Psoas muscle (tissue), 7 donors: ENCODE measurements at regions not wholly inside any gene's neighbourhood (a gene's known extent, or its start where the extent isn't known, plus 50 kb on each side); places are given as distances from the start of the nearest gene placed in this dataset.

ENCODE experiments used
- ATAC-seq, 4 donors: fragments of 200-7000 bp; cut with Tn5 transposase; one replicate each; pipeline ENCODE4 v1.9.1; 2020; ENCODE audit warnings: moderate library complexity in 3 of 4, mild to moderate bottlenecking in 2 of 4
- DNase-seq, 2 donors: peaks; one replicate each; pipeline ENCODE4 v3.0.0-alpha.2; 2020
- H3K27ac ChIP-seq: fragments of 200-600 bp; one replicate; pipeline ENCODE4 v1.8.0; 2022
- H3K27me3 ChIP-seq, 3 donors: fragments of 200-600 bp in 1 of 3; one replicate each; pipeline versions ENCODE4 v1.6.1 to v1.8.0; 2013 to 2022; ENCODE audit warnings: low read length in 2 of 3, mild to moderate bottlenecking in 2 of 3, moderate library complexity in 1 of 3; ENCODE audit not compliant: insufficient read depth in 3 of 3
- H3K36me3 ChIP-seq, 2 donors: fragments of 200-600 bp in 1 of 2; one replicate each; pipeline versions ENCODE4 v1.6.1 to v1.8.0; 2013 to 2022; ENCODE audit warnings: low read depth in 1 of 2, mild to moderate bottlenecking in 1 of 2, moderate library complexity in 1 of 2; ENCODE audit not compliant: insufficient read depth in 1 of 2
- H3K4me1 ChIP-seq: fragments of 200-600 bp; one replicate; pipeline ENCODE4 v1.8.0; 2022
- H3K4me3 ChIP-seq: fragments of 200-600 bp; one replicate; pipeline ENCODE4 v1.8.0; 2022; ENCODE audit warnings: mild to moderate bottlenecking
- H3K9me3 ChIP-seq: fragments of 200-600 bp; one replicate; pipeline ENCODE4 v1.8.0; 2022
- CTCF ChIP-seq: fragments of 200-600 bp; IDR thresholded peaks from one replicate; pipeline ENCODE4 v1.8.0; 2022; ENCODE audit warnings: antibody characterized with exemption
- WGBS, 3 donors: extraction: QIAGEN DNeasy Blood & Tissue Kit; methylation state at CpG; one replicate each; pipeline versions ENCODE4 v1.1.6 to v1.1.7; 2013; 5-methylcytosine and 5-hydroxymethylcytosine counted together
- intact Hi-C, 2 donors: fragments of 100-400 bp; cut with DNase I; formaldehyde crosslinking; loops; one replicate each; pipeline versions ENCODE4 v1.11.0 to v1.14.2; 2022
- donor health status: healthy with polysubstance abuse.
- donor health status: DM: no; HTN: no; CAD: no; lungs with moderate emphysema.
- donor health status: Bipolar disorder and iron deficiency.
- donor health status: healthy.
- donor health status: DM: yes; HTN: yes; CAD: no.
- donor health status: DM: no; HTN: no; CAD: no.
- donor health status: DM: yes; HTN: yes; CAD: no.

DNA sequence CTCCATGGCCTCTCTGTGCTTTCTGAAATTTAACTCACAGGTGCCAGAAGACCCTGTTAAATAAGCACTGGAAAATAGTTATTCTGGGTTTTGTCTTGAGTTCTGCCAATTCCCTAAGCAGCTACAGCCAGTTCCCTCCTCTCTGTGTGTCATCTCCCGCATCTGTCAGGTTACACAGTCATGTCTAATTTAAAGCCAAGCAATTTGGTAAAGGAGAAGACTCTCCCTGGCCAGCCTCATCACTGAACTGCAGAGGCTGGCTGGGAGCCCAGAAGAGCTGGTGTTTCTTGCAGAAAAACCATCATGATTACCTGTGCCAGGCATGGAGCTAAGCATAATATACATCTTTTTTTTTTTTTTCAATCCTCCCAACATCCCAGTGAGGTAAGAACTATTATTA is 141.3 kb upstream of the ZNF366 start:
- peak; percentile 17 to 55 for DNase-seq
- intact Hi-C loops = no loop called here
- Histone ChIP-seq H3K36me3 (no peaks in the 10 kb centered on the region), H3K4me3 (no peak overlapping the region), H3K4me1 (peaks cover 9% of the 10 kb centered on the region), H3K27ac (peak overlapping the region; percentile 48), H3K27me3 (no peaks in the 10 kb centered on the region), H3K9me3 (no peaks in the 10 kb centered on the region)
- 12 to 44% (median 16%) methylated on average over 1 of the region's 1 CpG for WGBS, 3 donors
- ATAC-seq = peak; percentile 86 to 94 (median 90)
- TF ChIP-seq CTCF = no peak

DNA sequence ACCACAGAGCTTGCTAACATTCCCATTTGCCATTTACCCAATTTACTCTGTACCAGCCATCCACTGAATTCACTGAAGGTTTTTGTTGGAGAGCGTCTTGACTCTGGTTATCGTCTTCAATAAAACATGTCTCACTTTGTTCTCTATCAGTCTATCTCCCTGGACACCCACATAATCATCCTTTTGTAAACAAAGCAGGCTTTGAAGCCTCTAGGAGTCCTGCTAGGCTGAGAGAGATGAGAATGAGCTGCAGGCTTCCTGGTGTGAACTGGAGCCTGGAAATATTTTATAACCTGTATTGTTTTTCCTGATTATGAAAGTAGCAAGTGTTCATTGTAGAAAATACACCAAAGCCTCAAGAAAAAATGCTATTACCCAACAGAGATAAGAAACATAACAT is 140.6 kb upstream of the ZNF366 start:
- Histone ChIP-seq H3K27ac (peak overlapping the region; percentile 42), H3K9me3 (no peaks in the 10 kb centered on the region), H3K4me3 (no peak overlapping the region), H3K4me1 (peaks cover 10% of the 10 kb centered on the region), H3K27me3 (no peaks in the 10 kb centered on the region), H3K36me3 (no peaks in the 10 kb centered on the region)
- 51 to 76% (median 62%) methylated on average over 2 of the region's 2 CpGs for WGBS, 3 donors
- DNase-seq (no peak), ATAC-seq (no peak)
- no peak for TF ChIP-seq CTCF
- intact Hi-C loops = no loop called here

GRCh38 chr5:72646246-72646866 is 139.1 kb upstream of the ZNF366 start:
- Histone ChIP-seq H3K4me1 (peaks cover 13% of the 10 kb centered on the region), H3K27me3 (no peaks in the 10 kb centered on the region), H3K36me3 (no peaks in the 10 kb centered on the region), H3K27ac (no peak overlapping the region), H3K9me3 (no peaks in the 10 kb centered on the region), H3K4me3 (no peak overlapping the region)
- DNase-seq (no peak), ATAC-seq (no peak)
- WGBS, 3 donors = 68 to 84% (median 75%) methylated on average over 2 of the region's 2 CpGs
- intact Hi-C loops = no loop called here
- no peak for TF ChIP-seq CTCF

DNA sequence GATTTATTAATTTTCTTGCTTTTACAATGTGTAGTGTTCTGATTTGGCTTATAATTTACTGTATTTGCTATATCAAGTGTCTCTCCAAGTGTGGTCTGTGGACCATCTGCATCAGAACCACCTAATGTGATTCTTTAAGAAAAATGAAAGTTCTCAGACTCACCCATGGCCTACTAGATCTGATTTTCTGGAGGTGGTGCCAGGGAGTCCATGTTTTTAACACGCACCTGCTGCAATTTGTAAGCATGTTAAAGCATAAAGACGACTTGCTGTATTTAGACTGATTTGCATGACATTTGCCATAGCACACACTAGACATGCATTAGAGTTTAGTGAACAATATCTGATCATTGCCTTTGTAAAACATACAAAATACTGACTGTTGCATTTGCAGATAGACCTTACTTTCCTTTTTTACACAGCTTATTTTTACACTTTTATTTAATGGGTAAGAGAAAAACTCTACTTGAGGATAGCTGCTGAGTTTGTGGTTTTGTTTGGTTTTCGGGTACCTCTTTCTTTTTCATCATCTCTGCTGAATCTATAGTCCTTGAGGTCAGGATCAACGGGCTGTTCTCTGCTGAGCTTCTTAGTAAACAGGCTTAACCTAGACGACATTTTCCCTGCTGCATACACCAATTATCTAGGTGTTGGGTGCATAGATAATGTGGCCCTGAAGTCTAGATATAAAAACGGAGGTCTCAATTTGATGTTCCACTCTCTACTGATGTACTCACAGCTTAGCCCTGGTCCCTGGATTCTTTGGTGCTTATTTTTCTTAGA is 138.0 kb upstream of the ZNF366 start:
- DNase-seq (no peak), ATAC-seq (no peak)
- TF ChIP-seq CTCF = no peak
- Histone ChIP-seq H3K4me3 (no peak overlapping the region), H3K4me1 (peaks cover 13% of the 10 kb centered on the region), H3K9me3 (no peaks in the 10 kb centered on the region), H3K27ac (no peak overlapping the region), H3K36me3 (no peaks in the 10 kb centered on the region), H3K27me3 (no peaks in the 10 kb centered on the region)
- 62 to 73% (median 63%) methylated on average over 6 of the region's 6 CpGs for WGBS, 3 donors
- intact Hi-C loops = no loop called here
